ENCODE measurements at regions not wholly inside any gene's neighbourhood (a gene's known extent, or its start where the extent isn't known, plus 50 kb on each side); places are given as distances from the start of the nearest gene placed in this dataset.

DNA sequence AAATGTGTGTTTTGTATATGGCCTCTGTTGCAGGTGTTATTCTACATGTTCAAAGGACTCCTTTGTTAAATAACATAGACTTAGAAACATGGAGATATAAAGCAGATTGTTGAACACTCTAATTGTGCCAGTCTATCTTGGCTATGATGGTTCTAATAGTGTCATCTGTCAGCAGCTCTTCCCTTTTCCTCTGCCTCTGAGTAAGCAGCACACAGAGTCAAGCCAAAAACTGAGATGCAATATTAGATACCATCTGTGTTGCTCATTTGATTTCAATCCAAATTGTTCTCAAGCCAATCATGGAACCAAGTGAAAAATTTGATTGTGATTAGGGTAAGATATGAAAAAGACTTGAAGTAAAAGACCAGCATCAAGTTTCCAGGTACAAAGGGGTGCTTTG lies 871.1 kb upstream of the MGAT4C start:
- Histone ChIP-seq H4K91ac (ENCODE audit: insufficient read length, low read depth, low read length) (no peak overlapping the region), H2AK5ac (ENCODE audit: insufficient read length, low read length) (no peak overlapping the region), H3K4ac (ENCODE audit: low read depth, low read length) (no peak overlapping the region), H2AFZ (ENCODE audit: low read length) (no peak overlapping the region), H3K23me2 (ENCODE audit: insufficient read length, low read depth, low read length, poor library complexity, severe bottlenecking) (no peaks in the 10 kb centered on the region), H3K27me3 (ENCODE audit: insufficient read depth, low read length) (no peaks in the 10 kb centered on the region), H3K4me1 (ENCODE audit: insufficient read depth, low read length) (no peaks in the 10 kb centered on the region), H3K4me2 (ENCODE audit: insufficient read depth, insufficient read length, low read length) (no peak overlapping the region), H2BK20ac (ENCODE audit: low read depth, low read length, poor library complexity, severe bottlenecking) (no peak overlapping the region), H3K9ac (ENCODE audit: extremely low read depth, insufficient read length, low read length) (no peak overlapping the region), H4K20me1 (ENCODE audit: control insufficient read depth, insufficient read depth, insufficient read length) (no peaks in the 10 kb centered on the region), H2BK120ac (ENCODE audit: low read depth, low read length, poor library complexity, severe bottlenecking) (no peak overlapping the region), H3K18ac (ENCODE audit: insufficient read length, low read depth, low read length) (no peak overlapping the region), H3K56ac (ENCODE audit: insufficient read length, low read depth, low read length) (no peak overlapping the region), H2BK15ac (ENCODE audit: low read depth, low read length) (no peak overlapping the region), H3K79me2 (ENCODE audit: insufficient read depth, low read length) (no peaks in the 10 kb centered on the region), H4K5ac (ENCODE audit: insufficient read length, low read depth, low read length) (no peak overlapping the region), H3K14ac (ENCODE audit: insufficient read depth, low read length) (no peak overlapping the region), H2BK5ac (ENCODE audit: insufficient read length, low read length) (no peak overlapping the region), H3K79me1 (ENCODE audit: insufficient read depth, low read depth, low read length, poor library complexity, severe bottlenecking) (no peaks in the 10 kb centered on the region), H4K8ac (replicated peaks; ENCODE audit: insufficient read length, low read depth, low read length) (no peak overlapping the region), H3K23ac (ENCODE audit: insufficient read length, low read depth, low read length) (no peak overlapping the region), H2BK12ac (ENCODE audit: insufficient read length, low read depth, low read length) (no peak overlapping the region), H3K9me3 (ENCODE audit: control insufficient read depth, low read depth, low read length) (peaks cover 5% of the 10 kb centered on the region), H3T11ph (ENCODE audit: low read length) (no peak overlapping the region), H3K27ac (ENCODE audit: insufficient read length, low read depth, low read length) (no peak overlapping the region)
- no peak for TF ChIP-seq CTCF (conservative IDR thresholded peaks at IDR 0.05)
- Mint-ChIP-seq H3K4me1 (peaks cover 4 to 5% of the 10 kb centered on the region in 2 experiments), H3K9me3 (peaks cover 4% of the 10 kb centered on the region in 2 experiments; a peak in 3 of 5 replicates), H3K4me3 (no peak overlapping the region), H3K27me3 (ENCODE audit: low read depth) (no peaks in the 10 kb centered on the region), H3K36me3 (ENCODE audit: insufficient read depth in 1 of 3, low read depth in 3 of 3) (peaks cover 4 to 13% (median 6%) of the 10 kb centered on the region in 3 experiments; a peak in 5 of 7 replicates), H3K27ac (no peak overlapping the region)
- no peak for DNase-seq
